ENCODE measurements at regions not wholly inside any gene's neighbourhood (a gene's known extent, or its start where the extent isn't known, plus 50 kb on each side); places are given as distances from the start of the nearest gene placed in this dataset.
"Not testable (repeated sequence)": the region's sequence is repeated elsewhere in the genome, so short reads cannot be mapped to it uniquely, and the experiment has no call there.

DNA sequence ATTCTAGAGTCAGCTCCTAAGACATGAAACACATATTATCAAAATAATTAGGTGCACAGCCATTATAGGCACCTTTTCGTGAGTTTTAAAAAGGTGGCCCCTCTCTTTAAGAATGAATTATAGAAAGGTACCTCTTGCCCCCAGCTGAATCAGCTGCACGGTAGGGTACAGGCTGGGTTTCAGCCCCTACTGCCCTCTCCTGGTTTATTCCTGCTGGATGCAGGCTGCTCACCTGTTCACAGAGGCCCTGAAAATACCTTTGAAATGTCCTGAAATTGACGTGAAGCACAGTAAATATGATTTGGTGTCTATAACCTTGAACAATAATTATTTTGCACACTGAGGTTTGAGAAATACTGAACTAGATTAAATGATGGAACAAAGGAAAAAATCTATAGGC, 504.8 kb upstream of the SGCD start:
- DNase-seq (ENCODE audit: low read depth), result no peak
- H3K4me3 ChIP-seq (ENCODE audit: low read depth, low read length), result no peak overlapping the region
- TF ChIP-seq, protein P1, sequence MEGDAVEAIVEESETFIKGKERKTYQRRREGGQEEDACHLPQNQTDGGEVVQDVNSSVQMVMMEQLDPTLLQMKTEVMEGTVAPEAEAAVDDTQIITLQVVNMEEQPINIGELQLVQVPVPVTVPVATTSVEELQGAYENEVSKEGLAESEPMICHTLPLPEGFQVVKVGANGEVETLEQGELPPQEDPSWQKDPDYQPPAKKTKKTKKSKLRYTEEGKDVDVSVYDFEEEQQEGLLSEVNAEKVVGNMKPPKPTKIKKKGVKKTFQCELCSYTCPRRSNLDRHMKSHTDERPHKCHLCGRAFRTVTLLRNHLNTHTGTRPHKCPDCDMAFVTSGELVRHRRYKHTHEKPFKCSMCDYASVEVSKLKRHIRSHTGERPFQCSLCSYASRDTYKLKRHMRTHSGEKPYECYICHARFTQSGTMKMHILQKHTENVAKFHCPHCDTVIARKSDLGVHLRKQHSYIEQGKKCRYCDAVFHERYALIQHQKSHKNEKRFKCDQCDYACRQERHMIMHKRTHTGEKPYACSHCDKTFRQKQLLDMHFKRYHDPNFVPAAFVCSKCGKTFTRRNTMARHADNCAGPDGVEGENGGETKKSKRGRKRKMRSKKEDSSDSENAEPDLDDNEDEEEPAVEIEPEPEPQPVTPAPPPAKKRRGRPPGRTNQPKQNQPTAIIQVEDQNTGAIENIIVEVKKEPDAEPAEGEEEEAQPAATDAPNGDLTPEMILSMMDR (IDR thresholded peaks at IDR 0.05; ENCODE audit: control insufficient read depth, extremely low read depth, insufficient read depth), result peak; percentile 31; the same call in 1 of the 2 replicates

DNA sequence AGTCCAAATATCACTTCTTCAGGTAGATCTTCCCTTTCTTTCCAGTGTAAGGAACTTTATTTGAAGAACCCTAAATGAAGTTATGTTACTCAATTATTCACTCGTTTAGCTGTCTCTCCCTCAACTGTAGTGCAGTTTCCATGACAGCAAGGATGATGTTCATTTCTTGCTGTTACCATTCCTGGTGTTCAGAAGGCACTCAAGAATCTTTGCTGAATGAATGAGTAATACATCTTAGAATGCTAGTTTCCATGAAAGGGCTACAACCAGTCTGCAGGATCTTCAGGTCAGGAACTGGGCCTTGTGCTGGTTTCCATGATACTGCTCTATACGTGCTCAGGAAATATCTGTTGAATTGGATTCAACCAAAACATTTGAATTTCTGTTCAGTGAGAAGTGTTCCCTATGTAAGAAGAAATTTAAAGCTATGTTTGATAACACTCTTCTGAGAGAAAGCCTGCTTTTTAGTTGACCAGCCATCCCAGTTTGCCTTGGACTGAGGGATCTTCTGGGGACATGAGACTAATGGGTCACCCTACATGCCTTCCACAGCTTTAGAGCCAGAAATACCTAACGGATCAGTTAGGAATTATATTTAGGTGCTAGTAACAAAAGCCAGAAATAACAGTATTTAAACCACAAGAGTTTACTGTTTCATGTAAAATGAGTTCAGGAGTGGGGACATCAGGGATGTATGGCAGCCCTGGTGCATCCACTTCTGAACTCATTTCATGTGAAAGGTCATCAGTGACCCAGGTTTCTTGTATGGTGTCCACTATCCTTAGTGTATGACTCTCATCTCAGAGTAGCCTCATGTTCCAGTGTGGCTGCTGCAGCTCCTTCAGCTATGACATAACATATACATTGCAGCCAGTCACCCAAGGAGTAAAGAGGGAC, 500.1 kb upstream of the SGCD start:
- TF ChIP-seq, protein P1 (IDR thresholded peaks at IDR 0.05; ENCODE audit: control insufficient read depth, extremely low read depth, insufficient read depth), result no peak
- H3K4me3 ChIP-seq (ENCODE audit: low read depth, low read length), result no peak overlapping the region
- no peak for DNase-seq (ENCODE audit: low read depth)

DNA sequence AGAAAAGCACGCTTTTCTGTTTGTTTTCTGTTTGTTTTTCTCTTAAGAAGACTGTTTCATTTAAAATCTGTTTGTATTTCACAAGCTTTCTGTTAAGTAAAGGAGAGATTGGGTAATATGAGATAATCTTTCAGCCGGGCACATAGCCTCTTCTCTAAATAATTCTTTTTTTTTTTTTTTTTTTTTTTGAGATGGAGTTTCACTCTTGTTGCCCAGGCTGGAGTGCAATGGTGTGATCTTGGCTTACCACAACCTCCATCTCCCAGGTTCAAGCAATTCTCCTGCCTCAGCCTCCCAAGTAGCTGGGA, 499.5 kb upstream of the SGCD start:
- H3K4me3 ChIP-seq (ENCODE audit: low read depth, low read length); DNase-seq (ENCODE audit: low read depth): not testable (repeated sequence)

DNA sequence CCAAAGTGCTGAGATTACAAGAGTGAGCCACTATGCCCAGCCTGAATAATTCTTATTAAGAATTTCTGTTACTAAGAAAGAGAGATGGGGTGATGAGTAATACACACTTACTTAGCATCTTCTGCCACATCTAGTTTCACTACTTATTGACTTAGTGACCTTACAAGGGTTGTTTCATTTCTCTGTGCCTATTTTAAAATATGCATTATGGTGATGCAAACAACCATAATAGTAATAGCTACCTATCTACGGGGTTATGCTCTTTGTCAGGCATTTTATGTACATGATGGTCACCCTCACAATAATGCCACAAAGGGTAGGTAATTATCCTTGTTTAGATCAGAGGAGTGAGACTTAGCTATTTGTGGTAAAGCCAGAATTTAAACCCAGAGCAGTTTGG, 499.0 kb upstream of the SGCD start:
- no peak overlapping the region for H3K4me3 ChIP-seq (ENCODE audit: low read depth, low read length)
- TF ChIP-seq, protein P1 (IDR thresholded peaks at IDR 0.05; ENCODE audit: control insufficient read depth, extremely low read depth, insufficient read depth), result no peak
- no peak for DNase-seq (ENCODE audit: low read depth)

DNA sequence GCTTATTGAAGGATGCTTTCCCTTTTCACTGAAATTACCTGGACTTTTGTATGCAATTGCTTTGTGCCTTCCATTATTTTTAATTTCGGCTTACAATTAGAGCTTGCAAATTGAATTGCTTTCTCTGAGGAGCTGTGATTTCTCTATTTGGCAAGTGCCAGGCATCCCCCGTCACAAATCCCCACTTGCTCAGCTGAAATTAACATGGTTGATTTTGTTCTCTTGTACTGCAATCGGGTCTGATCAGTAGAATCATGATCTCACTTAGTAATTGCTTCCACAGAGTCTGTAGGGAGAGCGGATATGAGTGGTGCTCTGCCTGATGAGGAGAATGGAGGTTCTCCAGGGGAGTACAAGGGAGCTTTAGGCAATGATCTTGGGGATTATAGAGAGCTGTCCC, 495.5 kb upstream of the SGCD start:
- TF ChIP-seq, protein P1 (IDR thresholded peaks at IDR 0.05; ENCODE audit: control insufficient read depth, extremely low read depth, insufficient read depth), result no peak
- H3K4me3 ChIP-seq (ENCODE audit: low read depth, low read length), result no peak overlapping the region
- DNase-seq (ENCODE audit: low read depth), result no peak

DNA sequence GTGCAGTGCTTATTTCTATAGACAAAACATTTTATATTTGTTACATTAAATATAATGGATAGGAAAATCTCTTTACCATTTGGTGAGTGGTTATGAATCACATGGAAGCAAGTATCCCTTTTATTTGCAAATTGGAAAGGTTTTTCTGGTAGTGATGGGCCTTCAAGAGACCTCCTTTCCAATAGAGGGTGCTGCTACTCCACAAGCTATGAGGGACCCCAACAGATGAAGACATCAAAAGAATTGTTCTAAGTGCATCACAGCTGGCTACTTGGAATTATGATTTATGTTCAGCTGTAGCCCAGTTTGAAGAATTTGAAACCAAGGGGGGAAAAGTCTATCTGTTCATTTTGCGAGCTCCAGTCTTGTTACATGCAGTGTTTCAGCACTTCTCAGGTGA, 493.7 kb upstream of the SGCD start:
- TF ChIP-seq, protein P1 (IDR thresholded peaks at IDR 0.05; ENCODE audit: control insufficient read depth, extremely low read depth, insufficient read depth), result no peak
- DNase-seq (ENCODE audit: low read depth), result no peak
- H3K4me3 ChIP-seq (ENCODE audit: low read depth, low read length), result no peak overlapping the region

DNA sequence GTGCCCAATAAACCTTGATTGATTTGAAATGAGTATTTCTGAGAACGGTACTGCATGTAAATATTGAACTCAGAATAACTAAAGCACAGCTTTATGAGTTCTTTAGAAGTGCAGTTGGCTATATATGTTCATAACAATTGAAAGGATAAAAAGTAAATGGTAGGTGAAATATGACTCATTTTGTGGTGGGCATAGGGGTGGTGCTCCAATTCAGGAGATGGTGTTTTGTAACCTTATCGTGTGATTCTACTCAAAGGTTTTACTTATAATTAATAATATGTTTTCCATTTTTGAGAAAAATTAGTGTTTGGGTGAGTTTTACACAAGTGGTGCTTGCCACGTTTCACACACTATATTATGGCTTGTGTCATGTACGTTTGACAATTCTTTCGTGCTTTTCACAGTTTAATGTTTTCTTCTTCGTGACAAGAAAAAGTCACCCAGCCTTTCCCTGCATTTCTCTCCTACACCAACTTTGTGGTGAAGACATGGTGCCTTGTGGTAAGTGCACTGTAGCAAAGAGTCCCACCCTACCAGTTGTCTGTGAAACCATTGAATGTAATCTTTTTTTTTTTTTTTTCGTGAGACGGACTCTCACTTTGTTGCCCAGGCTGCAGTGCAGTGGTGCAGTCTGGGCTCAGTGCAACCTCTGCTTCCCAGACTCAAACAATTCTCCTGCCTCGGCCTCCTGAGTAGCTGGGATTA, 492.5 kb upstream of the SGCD start:
- TF ChIP-seq, protein P1 (IDR thresholded peaks at IDR 0.05; ENCODE audit: control insufficient read depth, extremely low read depth, insufficient read depth), result no peak
- no peak for DNase-seq (ENCODE audit: low read depth)
- H3K4me3 ChIP-seq (ENCODE audit: low read depth, low read length), result no peak overlapping the region

Data from LNCaP clone FGC (cell line).